Endodermal cell (in vitro differentiated cells): ENCODE measurements at regions not wholly inside any gene's neighbourhood (a gene's known extent, or its start where the extent isn't known, plus 50 kb on each side); places are given as distances from the start of the nearest gene placed in this dataset.

Experiments
- DNase-seq: peaks from one replicate; pipeline ENCODE4 v3.0.0-alpha.2; 2017
- H3K27ac ChIP-seq: 2 replicates; pipeline ENCODE4 v1.5.1; 2013; ENCODE audit warnings: mild to moderate bottlenecking, low read depth, low read length, moderate library complexity
- H3K27me3 ChIP-seq: 2 replicates; pipeline ENCODE4 v1.6.1; 2013; ENCODE audit warnings: mild to moderate bottlenecking, low read length, moderate library complexity; ENCODE audit not compliant: insufficient read depth, control insufficient read depth, poor library complexity, severe bottlenecking
- H3K36me3 ChIP-seq: 2 replicates; pipeline ENCODE4 v1.7.0; 2013; ENCODE audit warnings: mild to moderate bottlenecking, low read length, moderate library complexity; ENCODE audit not compliant: control insufficient read depth, insufficient read depth
- H3K4me1 ChIP-seq: one replicate; pipeline ENCODE4 v1.7.0; 2013; ENCODE audit warnings: low read length; ENCODE audit not compliant: control insufficient read depth, insufficient read depth
- H3K4me3 ChIP-seq: 2 replicates; pipeline ENCODE4 v1.5.1; 2013; ENCODE audit warnings: mild to moderate bottlenecking, low read length, moderate library complexity
- H3K9ac ChIP-seq: 2 replicates; pipeline ENCODE4 v1.6.1; 2013; ENCODE audit warnings: mild to moderate bottlenecking, low read length, moderate library complexity; ENCODE audit not compliant: poor library complexity, severe bottlenecking; ENCODE audit errors: extremely low read depth
- H3K9me3 ChIP-seq: 2 replicates; pipeline ENCODE4 v1.6.1; 2013; ENCODE audit warnings: mild to moderate bottlenecking, low read length, moderate library complexity; ENCODE audit not compliant: control insufficient read depth
- H3K27ac Mint-ChIP-seq: 2 replicates; pipeline ENCODE4 v1.8.0; 2020; ENCODE audit warnings: mixed read lengths
- H3K27me3 Mint-ChIP-seq: 2 replicates; pipeline ENCODE4 v1.8.0; 2021; ENCODE audit warnings: mild to moderate bottlenecking, mixed read lengths; ENCODE audit not compliant: insufficient read depth
- H3K36me3 Mint-ChIP-seq: 2 replicates; pipeline ENCODE4 v1.8.0; 2020; ENCODE audit warnings: low read depth, mixed read lengths
- H3K4me1 Mint-ChIP-seq: 2 replicates; pipeline ENCODE4 v1.8.0; 2020; ENCODE audit warnings: mixed read lengths
- H3K4me3 Mint-ChIP-seq: 2 replicates; pipeline ENCODE4 v1.8.0; 2020; ENCODE audit warnings: mild to moderate bottlenecking, moderate library complexity, mixed read lengths
- H3K9me3 Mint-ChIP-seq: 2 replicates; pipeline ENCODE4 v1.8.0; 2020; ENCODE audit warnings: mild to moderate bottlenecking, mixed read lengths
- CTCF ChIP-seq: fragments of 200-600 bp; sonication (generic); conservative IDR thresholded peaks from 2 replicates; pipeline ENCODE4 v1.5.0; 2021; ENCODE audit warnings: antibody characterized with exemption, mild to moderate bottlenecking
- WGBS, 2 experiments: methylation state at CpG; one replicate each; pipeline versions ENCODE4 v1.1.5 to v1.1.7; 2013; ENCODE audit warnings: missing lambda C conversion rate in 2 of 2, mixed read lengths in 1 of 2; ENCODE audit not compliant: insufficient coverage in 1 of 2, insufficient read length in 1 of 2; 5-methylcytosine and 5-hydroxymethylcytosine counted together

GRCh38 chr7:149369497-149369896 is 91.4 kb downstream of the ZNF777 start:
- no peak for TF ChIP-seq CTCF
- no peak overlapping the region for H3K27ac Mint-ChIP-seq
- peaks cover 12% of the 10 kb centered on the region for H3K9me3 ChIP-seq
- no peaks in the 10 kb centered on the region for H3K4me1 ChIP-seq
- H3K36me3 Mint-ChIP-seq: no peaks in the 10 kb centered on the region
- no peak overlapping the region for H3K9ac ChIP-seq
- no peak overlapping the region for H3K4me3 ChIP-seq
- no peaks in the 10 kb centered on the region for H3K4me1 Mint-ChIP-seq
- DNase-seq: no peak
- H3K27ac ChIP-seq: no peak overlapping the region
- H3K36me3 ChIP-seq: no peaks in the 10 kb centered on the region
- peaks cover 36% of the 10 kb centered on the region for H3K9me3 Mint-ChIP-seq
- no peaks in the 10 kb centered on the region for H3K27me3 ChIP-seq
- H3K4me3 Mint-ChIP-seq: no peak overlapping the region
- peaks cover 9% of the 10 kb centered on the region for H3K27me3 Mint-ChIP-seq

GRCh38 chr7:149370790-149371189 is 90.1 kb downstream of the ZNF777 start:
- Histone ChIP-seq H3K4me1 (no peaks in the 10 kb centered on the region), H3K27me3 (no peaks in the 10 kb centered on the region), H3K4me3 (no peak overlapping the region), H3K9me3 (peaks cover 12% of the 10 kb centered on the region), H3K36me3 (no peaks in the 10 kb centered on the region), H3K9ac (no peak overlapping the region), H3K27ac (no peak overlapping the region)
- H3K4me3 Mint-ChIP-seq: no peak overlapping the region
- H3K9me3 Mint-ChIP-seq: peaks cover 36% of the 10 kb centered on the region
- H3K27ac Mint-ChIP-seq: no peak overlapping the region
- no peaks in the 10 kb centered on the region for H3K36me3 Mint-ChIP-seq
- no peak for DNase-seq
- peaks cover 8% of the 10 kb centered on the region for H3K27me3 Mint-ChIP-seq
- H3K4me1 Mint-ChIP-seq: no peaks in the 10 kb centered on the region
- no peak for TF ChIP-seq CTCF

- 63 to 79% methylated on average over 1 of the region's 1 CpG for WGBS, 2 experiments
- Histone ChIP-seq H3K9me3 (peaks cover 12% of the 10 kb centered on the region), H3K27ac (no peak overlapping the region), H3K4me1 (no peaks in the 10 kb centered on the region), H3K9ac (no peak overlapping the region), H3K27me3 (no peaks in the 10 kb centered on the region), H3K36me3 (no peaks in the 10 kb centered on the region), H3K4me3 (no peak overlapping the region)
- Mint-ChIP-seq H3K27me3 (no peaks in the 10 kb centered on the region), H3K4me3 (no peak overlapping the region), H3K27ac (no peak overlapping the region), H3K9me3 (peaks cover 36% of the 10 kb centered on the region), H3K4me1 (no peaks in the 10 kb centered on the region), H3K36me3 (no peaks in the 10 kb centered on the region)
- DNase-seq: no peak
- no peak for TF ChIP-seq CTCF
Observed at GRCh38 chr7:149373089-149373488, 87.8 kb downstream of the ZNF777 start.
